GM12891 (cell line): ENCODE measurements at regions not wholly inside any gene's neighbourhood (a gene's known extent, or its start where the extent isn't known, plus 50 kb on each side); places are given as distances from the start of the nearest gene placed in this dataset.

ENCODE experiments used
- POLR2A ChIP-seq: IDR thresholded peaks from 2 replicates; pipeline ENCODE4 v1.6.1; 2011; ENCODE audit warnings: low read depth, low read length, control low read depth
- POLR2AphosphoS5 ChIP-seq: IDR thresholded peaks from 2 replicates; pipeline ENCODE4 v1.6.1; 2011; ENCODE audit warnings: low read depth, low read length, control low read depth
- SPI1 ChIP-seq: IDR thresholded peaks from 2 replicates; pipeline ENCODE4 v1.6.1; 2011; ENCODE audit warnings: low read depth, low read length, control low read depth
- TAF1 ChIP-seq: IDR thresholded peaks from 2 replicates; pipeline ENCODE4 v1.6.1; 2011; ENCODE audit warnings: low read depth, low read length, control low read depth

GRCh38 chr4:189299706-189300105, 641.0 kb upstream of the FRG1 start:
- TF ChIP-seq TAF1: no peak
- no peak for TF ChIP-seq POLR2A
- no peak for TF ChIP-seq POLR2AphosphoS5
- no peak for TF ChIP-seq SPI1
